ENCODE measurements at regions not wholly inside any gene's neighbourhood (a gene's known extent, or its start where the extent isn't known, plus 50 kb on each side); places are given as distances from the start of the nearest gene placed in this dataset.

DNA sequence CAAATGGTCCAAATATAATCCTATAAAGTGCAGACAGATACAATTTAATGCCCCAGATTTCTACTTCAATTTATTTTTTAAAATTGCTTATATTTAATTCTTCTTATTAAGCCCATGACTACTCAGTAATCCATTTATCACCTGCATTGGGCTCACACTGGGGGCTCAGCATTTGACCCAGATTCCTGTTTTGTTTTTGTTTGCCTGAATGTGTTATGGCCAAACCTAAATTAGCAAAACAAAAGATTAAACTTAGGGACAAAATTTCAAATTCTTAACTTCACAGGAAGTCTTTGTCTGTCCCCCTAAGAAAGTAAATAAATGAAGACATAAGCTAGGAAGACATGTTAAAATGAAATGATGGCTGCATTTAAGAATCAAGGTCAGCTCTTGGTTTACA is 322.3 kb downstream of the RMST start:
- TF ChIP-seq POLR2AphosphoS5 (IDR thresholded peaks at IDR 0.05; ENCODE audit: borderline replicate concordance, low read depth, low read length): no peak
- no peak for TF ChIP-seq EZH2 (IDR thresholded peaks at IDR 0.05)
- no peak for TF ChIP-seq FOXP2 (optimal IDR thresholded peaks at IDR 0.05; ENCODE audit: control extremely low read depth, extremely low read length, insufficient read depth)
- no peak overlapping the region for H3K27ac ChIP-seq
- H3K4me3 ChIP-seq: no peak overlapping the region

DNA sequence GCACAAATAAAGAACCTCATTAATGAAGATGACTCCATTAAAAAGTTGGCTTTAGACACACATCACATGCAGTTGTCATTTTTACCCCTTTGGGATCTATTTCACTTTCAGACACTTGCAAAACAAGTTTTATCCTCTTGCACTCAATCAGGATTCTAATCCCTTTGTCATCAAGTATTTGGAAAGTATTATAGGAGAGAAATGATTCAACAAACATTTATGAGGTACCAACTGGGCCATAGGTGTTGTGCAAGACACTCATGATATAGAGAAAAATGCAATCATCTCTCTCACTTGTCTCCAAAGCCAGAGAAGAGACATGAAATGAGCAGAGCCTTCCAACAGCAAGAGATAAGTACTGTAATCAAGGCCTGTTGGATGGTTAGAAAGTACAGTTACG is 327.7 kb downstream of the RMST start:
- Histone ChIP-seq H3K4me3 (no peak overlapping the region), H3K36me3 (ENCODE audit: insufficient read depth, low read length) (no peaks in the 10 kb centered on the region), H3K9me3 (ENCODE audit: low read depth, low read length) (no peaks in the 10 kb centered on the region), H3K9ac (ENCODE audit: insufficient read length) (no peak overlapping the region), H3K27ac (no peak overlapping the region)
- no peak for TF ChIP-seq EZH2 (IDR thresholded peaks at IDR 0.05)
- TF ChIP-seq POLR2AphosphoS5 (IDR thresholded peaks at IDR 0.05; ENCODE audit: borderline replicate concordance, low read depth, low read length): no peak
- no peak for TF ChIP-seq FOXP2 (optimal IDR thresholded peaks at IDR 0.05; ENCODE audit: control extremely low read depth, extremely low read length, insufficient read depth)
- DNase-seq (ENCODE audit: low read depth, low spot score): no peak

More for the DNA sequence above, 322.3 kb downstream of the RMST start:
- H3K36me3 ChIP-seq (ENCODE audit: insufficient read depth, low read length): no peaks in the 10 kb centered on the region
- H3K9me3 ChIP-seq (ENCODE audit: low read depth, low read length): no peaks in the 10 kb centered on the region
- DNase-seq (ENCODE audit: low read depth, low spot score): no peak
- no peak overlapping the region for H3K9ac ChIP-seq (ENCODE audit: insufficient read length)

DNA sequence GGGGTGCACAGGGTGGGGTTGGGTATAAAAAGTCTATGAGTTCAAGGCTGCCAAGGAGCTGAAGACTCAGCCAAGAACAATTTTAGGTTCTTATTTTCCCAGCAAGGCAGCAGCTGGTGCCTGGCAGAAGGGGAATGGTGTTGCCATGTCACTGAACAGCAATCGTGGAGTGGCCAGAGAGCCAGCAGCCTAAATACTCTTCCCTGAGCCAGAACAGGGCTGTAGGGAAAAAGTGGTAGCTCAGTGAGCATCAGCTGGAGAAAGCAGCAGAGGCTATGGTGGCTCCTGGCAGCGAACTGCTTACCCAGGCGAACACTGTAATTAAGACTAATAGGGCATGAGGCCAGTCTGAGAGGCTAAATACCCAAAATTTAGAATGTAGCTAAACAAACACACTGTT is 334.9 kb downstream of the RMST start:
- no peak for DNase-seq (ENCODE audit: low read depth, low spot score)
- H3K9me3 ChIP-seq (ENCODE audit: low read depth, low read length): no peaks in the 10 kb centered on the region
- H3K36me3 ChIP-seq (ENCODE audit: insufficient read depth, low read length): no peaks in the 10 kb centered on the region
- H3K4me3 ChIP-seq: no peak overlapping the region
- H3K27ac ChIP-seq: no peak overlapping the region
- no peak for TF ChIP-seq POLR2AphosphoS5 (IDR thresholded peaks at IDR 0.05; ENCODE audit: borderline replicate concordance, low read depth, low read length)
- H3K9ac ChIP-seq (ENCODE audit: insufficient read length): no peak overlapping the region

DNA sequence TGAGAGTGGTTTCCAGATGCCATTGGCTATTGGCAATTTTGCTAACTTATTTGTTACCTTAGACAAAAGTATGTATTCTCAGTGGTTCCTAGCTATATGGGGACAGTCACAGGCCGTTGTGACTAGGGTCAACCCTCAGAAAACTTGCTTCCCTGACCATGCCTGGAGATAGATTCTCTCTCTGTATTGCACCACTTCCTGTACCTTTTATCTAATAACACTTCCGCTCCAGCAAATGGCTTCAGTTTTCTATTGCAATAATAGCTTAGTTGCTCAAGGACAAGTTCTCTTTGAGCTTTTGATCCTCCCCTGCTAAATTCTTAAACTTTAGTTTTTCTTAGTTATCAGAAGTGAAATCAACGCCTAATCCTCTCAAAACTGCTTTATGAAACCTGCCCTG is 338.0 kb downstream of the RMST start:
- H3K27ac ChIP-seq: no peak overlapping the region
- H3K9me3 ChIP-seq (ENCODE audit: low read depth, low read length): no peaks in the 10 kb centered on the region
- no peak overlapping the region for H3K9ac ChIP-seq (ENCODE audit: insufficient read length)
- DNase-seq (ENCODE audit: low read depth, low spot score): no peak
- no peak overlapping the region for H3K4me3 ChIP-seq
- TF ChIP-seq FOXP2 (optimal IDR thresholded peaks at IDR 0.05; ENCODE audit: control extremely low read depth, extremely low read length, insufficient read depth) (no peak), POLR2AphosphoS5 (IDR thresholded peaks at IDR 0.05; ENCODE audit: borderline replicate concordance, low read depth, low read length) (no peak), EZH2 (IDR thresholded peaks at IDR 0.05) (no peak)
- H3K36me3 ChIP-seq (ENCODE audit: insufficient read depth, low read length): no peaks in the 10 kb centered on the region

DNA sequence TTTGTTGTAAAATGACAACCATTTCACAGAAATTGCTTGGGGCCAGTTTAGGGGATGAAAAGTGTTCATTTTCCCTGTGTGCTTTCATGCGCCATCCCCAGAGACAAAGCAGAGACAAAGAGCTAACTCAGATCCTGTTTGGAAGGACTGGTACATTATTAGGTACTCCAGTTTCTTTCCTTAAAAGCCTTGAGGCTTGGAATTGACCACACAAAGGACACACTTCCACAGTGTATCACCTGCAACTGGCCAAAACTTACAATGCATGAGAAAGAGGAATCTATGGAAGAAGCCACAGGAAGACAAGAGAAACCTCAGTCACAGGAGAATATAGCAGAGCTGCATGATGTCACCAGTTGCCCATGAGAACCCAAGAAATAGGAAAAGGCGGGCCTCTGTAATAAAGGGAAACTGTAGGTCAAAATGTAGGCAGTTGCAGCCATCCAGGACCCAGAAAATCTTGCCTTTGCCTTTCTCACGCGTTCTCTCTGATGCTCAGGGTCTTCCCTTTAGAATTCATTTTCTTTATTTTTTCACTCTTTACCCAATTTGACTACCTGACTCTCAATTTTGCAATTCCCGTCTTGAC is 339.0 kb downstream of the RMST start:
- H3K27ac ChIP-seq: no peak overlapping the region
- DNase-seq (ENCODE audit: low read depth, low spot score): no peak
- H3K36me3 ChIP-seq (ENCODE audit: insufficient read depth, low read length): no peaks in the 10 kb centered on the region
- TF ChIP-seq EZH2 (IDR thresholded peaks at IDR 0.05) (no peak), FOXP2 (optimal IDR thresholded peaks at IDR 0.05; ENCODE audit: control extremely low read depth, extremely low read length, insufficient read depth) (no peak), POLR2AphosphoS5 (IDR thresholded peaks at IDR 0.05; ENCODE audit: borderline replicate concordance, low read depth, low read length) (no peak)
- no peaks in the 10 kb centered on the region for H3K9me3 ChIP-seq (ENCODE audit: low read depth, low read length)
- no peak overlapping the region for H3K4me3 ChIP-seq
- no peak overlapping the region for H3K9ac ChIP-seq (ENCODE audit: insufficient read length)

DNA sequence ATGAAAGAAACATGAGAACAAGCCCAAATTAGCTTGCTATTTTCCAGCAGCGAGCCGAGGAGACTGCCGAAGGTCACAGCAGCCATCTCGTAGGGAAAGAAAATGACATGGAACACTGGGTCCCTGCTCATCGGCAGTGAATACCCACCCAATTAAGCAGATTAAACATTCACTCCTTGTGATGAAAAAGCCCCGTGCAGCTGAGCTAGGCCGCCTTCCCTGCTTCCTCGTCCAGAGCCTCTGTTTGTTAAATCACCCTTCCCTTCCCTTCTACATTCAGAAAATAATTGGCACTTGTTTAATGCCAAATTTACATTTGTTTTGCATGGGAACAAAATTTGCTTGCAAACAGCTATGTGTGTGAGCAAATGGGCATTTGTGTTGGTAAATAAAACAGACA is 342.5 kb downstream of the RMST start:
- TF ChIP-seq FOXP2 (optimal IDR thresholded peaks at IDR 0.05; ENCODE audit: control extremely low read depth, extremely low read length, insufficient read depth) (no peak), POLR2AphosphoS5 (IDR thresholded peaks at IDR 0.05; ENCODE audit: borderline replicate concordance, low read depth, low read length) (no peak), EZH2 (IDR thresholded peaks at IDR 0.05) (no peak)
- Histone ChIP-seq H3K36me3 (ENCODE audit: insufficient read depth, low read length) (no peaks in the 10 kb centered on the region), H3K9ac (ENCODE audit: insufficient read length) (no peak overlapping the region), H3K27ac (no peak overlapping the region), H3K4me3 (no peak overlapping the region), H3K9me3 (ENCODE audit: low read depth, low read length) (no peaks in the 10 kb centered on the region)
- DNase-seq (ENCODE audit: low read depth, low spot score): no peak

DNA sequence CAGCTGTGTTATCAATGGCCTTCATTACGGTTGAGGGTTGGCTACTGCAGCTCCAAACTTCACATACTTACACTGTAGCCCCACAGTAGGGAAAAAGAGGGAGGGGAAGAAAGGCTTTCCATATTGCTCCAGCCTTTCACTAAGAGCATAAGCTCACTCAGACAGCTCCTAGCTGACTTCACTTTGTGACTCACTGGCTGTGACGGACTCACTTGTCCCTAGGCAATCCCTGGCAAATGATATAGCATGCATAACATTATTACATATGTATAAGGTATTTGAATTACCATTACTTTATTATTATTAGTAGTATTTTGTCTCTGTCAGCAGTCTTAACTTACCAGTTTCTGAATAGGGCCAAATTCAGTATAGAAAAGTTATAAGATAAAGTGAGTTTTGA is 350.7 kb downstream of the RMST start:
- no peak for DNase-seq (ENCODE audit: low read depth, low spot score)
- no peak overlapping the region for H3K4me3 ChIP-seq
- H3K9me3 ChIP-seq (ENCODE audit: low read depth, low read length): no peaks in the 10 kb centered on the region
- H3K36me3 ChIP-seq (ENCODE audit: insufficient read depth, low read length): no peaks in the 10 kb centered on the region
- no peak overlapping the region for H3K9ac ChIP-seq (ENCODE audit: insufficient read length)
- TF ChIP-seq EZH2 (IDR thresholded peaks at IDR 0.05) (no peak), FOXP2 (optimal IDR thresholded peaks at IDR 0.05; ENCODE audit: control extremely low read depth, extremely low read length, insufficient read depth) (no peak), POLR2AphosphoS5 (IDR thresholded peaks at IDR 0.05; ENCODE audit: borderline replicate concordance, low read depth, low read length) (no peak)
- H3K27ac ChIP-seq: no peak overlapping the region

DNA sequence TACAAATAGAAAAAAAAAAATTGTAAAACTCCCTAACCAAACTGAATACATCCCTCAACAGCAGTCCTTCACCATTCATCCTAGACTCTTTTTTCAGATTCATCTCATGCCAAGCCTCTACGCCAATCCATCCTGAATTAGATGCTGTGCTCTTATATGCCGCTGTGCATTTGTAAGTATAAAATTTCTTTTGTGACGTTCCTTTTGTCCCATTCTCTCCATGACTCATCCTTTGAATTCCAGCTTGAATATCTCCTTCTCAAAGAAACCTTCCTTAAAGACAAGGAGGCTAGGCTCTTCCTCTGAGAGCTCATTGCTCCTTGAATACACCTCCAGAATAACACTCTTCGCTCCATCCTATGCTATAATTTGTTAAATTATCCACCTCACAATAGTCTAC is 359.2 kb downstream of the RMST start:
- Histone ChIP-seq H3K9ac (ENCODE audit: insufficient read length) (no peak overlapping the region), H3K4me3 (no peak overlapping the region), H3K9me3 (ENCODE audit: low read depth, low read length) (no peaks in the 10 kb centered on the region), H3K36me3 (ENCODE audit: insufficient read depth, low read length) (no peaks in the 10 kb centered on the region), H3K27ac (no peak overlapping the region)
- no peak for DNase-seq (ENCODE audit: low read depth, low spot score)
- TF ChIP-seq FOXP2 (optimal IDR thresholded peaks at IDR 0.05; ENCODE audit: control extremely low read depth, extremely low read length, insufficient read depth) (no peak), POLR2AphosphoS5 (IDR thresholded peaks at IDR 0.05; ENCODE audit: borderline replicate concordance, low read depth, low read length) (no peak), EZH2 (IDR thresholded peaks at IDR 0.05) (no peak)

DNA sequence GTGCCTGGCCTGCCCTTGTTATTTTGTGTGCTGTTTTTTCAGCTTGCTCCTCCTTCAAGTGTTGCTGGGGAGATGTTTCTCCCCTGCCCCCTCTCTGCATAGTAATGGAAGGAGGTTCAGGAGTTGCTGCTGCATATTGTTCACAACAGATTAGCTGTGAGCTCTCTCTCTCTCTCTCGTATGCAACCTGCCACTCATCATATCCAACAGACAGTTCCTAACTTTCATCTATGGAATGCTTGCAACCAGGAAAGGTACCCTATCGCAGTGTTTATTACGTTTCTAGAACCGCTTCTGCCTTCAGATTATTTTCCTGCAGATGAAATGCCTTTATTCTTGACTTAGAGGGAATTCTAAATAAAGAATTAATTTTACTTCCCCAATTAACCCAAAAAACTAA is 372.9 kb downstream of the RMST start:
- H3K27ac ChIP-seq: no peak overlapping the region
- no peak overlapping the region for H3K9ac ChIP-seq (ENCODE audit: insufficient read length)
- DNase-seq (ENCODE audit: low read depth, low spot score): no peak
- H3K4me3 ChIP-seq: no peak overlapping the region
- H3K9me3 ChIP-seq (ENCODE audit: low read depth, low read length): no peaks in the 10 kb centered on the region
- no peaks in the 10 kb centered on the region for H3K36me3 ChIP-seq (ENCODE audit: insufficient read depth, low read length)
- TF ChIP-seq POLR2AphosphoS5 (IDR thresholded peaks at IDR 0.05; ENCODE audit: borderline replicate concordance, low read depth, low read length): no peak
- TF ChIP-seq EZH2 (IDR thresholded peaks at IDR 0.05): no peak
- TF ChIP-seq FOXP2 (optimal IDR thresholded peaks at IDR 0.05; ENCODE audit: control extremely low read depth, extremely low read length, insufficient read depth): no peak

Data from SK-N-MC (cell line).